Neural cell (in vitro differentiated cells): ENCODE measurements at regions not wholly inside any gene's neighbourhood (a gene's known extent, or its start where the extent isn't known, plus 50 kb on each side); places are given as distances from the start of the nearest gene placed in this dataset.

Experiments
- EP300 ChIP-seq: fragments of 450-650 bp; conservative IDR thresholded peaks from 2 replicates; pipeline ENCODE4 v1.6.1; 2014; ENCODE audit warnings: antibody characterized with exemption, mild to moderate bottlenecking, moderate library complexity; ENCODE audit not compliant: poor library complexity, severe bottlenecking
- EZH2 ChIP-seq: fragments of 200-600, 300-800 bp; shearing (Covaris generic), sonication (generic); IDR thresholded peaks from 2 replicates; pipeline ENCODE4 v1.6.1; 2014; ENCODE audit warnings: antibody characterized with exemption, low read length, borderline replicate concordance, mild to moderate bottlenecking; ENCODE audit not compliant: insufficient read depth, poor library complexity, severe bottlenecking
- POLR2AphosphoS5 ChIP-seq: IDR thresholded peaks from 2 replicates; pipeline ENCODE4 v1.6.1; 2012
- RAD21 ChIP-seq: fragments of 450-650 bp; conservative IDR thresholded peaks from 2 replicates; pipeline ENCODE4 v1.6.1; 2014; ENCODE audit warnings: antibody characterized with exemption, mild to moderate bottlenecking, moderate library complexity
- TAF1 ChIP-seq: IDR thresholded peaks from 2 replicates; pipeline ENCODE4 v1.6.1; 2012; ENCODE audit warnings: low read depth
- TF ChIP-seq, protein P1 (sequence below): IDR thresholded peaks from 2 replicates; pipeline ENCODE4 v1.6.1; 2012; ENCODE audit warnings: borderline replicate concordance
- TF ChIP-seq, protein P2 (sequence below): fragments of 450-650 bp; IDR thresholded peaks from 2 replicates; pipeline ENCODE4 v1.5.1; 2014; ENCODE audit warnings: antibody characterized with exemption, mild to moderate bottlenecking, moderate library complexity; ENCODE audit not compliant: poor library complexity, severe bottlenecking

DNA sequence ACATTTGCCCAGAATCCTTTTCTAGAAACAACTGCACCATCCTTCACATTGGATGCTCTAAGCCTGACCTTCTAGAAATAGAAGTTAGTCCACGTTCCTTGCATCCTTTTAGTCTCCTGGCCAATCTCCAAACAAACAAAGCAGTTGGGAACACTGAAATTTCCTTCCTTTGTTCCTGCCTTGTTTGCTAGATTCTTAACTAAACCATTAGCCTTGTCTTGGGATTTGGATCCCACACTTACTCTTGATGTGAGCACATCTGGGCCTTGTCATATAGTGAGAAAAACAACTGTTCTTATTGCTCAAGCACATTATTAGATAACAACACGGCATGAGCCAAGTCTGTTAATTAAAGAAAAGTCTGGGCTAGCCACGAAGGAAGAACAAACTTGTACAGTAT lies 319.3 kb upstream of the GHITM start:
- TF ChIP-seq, protein P1, sequence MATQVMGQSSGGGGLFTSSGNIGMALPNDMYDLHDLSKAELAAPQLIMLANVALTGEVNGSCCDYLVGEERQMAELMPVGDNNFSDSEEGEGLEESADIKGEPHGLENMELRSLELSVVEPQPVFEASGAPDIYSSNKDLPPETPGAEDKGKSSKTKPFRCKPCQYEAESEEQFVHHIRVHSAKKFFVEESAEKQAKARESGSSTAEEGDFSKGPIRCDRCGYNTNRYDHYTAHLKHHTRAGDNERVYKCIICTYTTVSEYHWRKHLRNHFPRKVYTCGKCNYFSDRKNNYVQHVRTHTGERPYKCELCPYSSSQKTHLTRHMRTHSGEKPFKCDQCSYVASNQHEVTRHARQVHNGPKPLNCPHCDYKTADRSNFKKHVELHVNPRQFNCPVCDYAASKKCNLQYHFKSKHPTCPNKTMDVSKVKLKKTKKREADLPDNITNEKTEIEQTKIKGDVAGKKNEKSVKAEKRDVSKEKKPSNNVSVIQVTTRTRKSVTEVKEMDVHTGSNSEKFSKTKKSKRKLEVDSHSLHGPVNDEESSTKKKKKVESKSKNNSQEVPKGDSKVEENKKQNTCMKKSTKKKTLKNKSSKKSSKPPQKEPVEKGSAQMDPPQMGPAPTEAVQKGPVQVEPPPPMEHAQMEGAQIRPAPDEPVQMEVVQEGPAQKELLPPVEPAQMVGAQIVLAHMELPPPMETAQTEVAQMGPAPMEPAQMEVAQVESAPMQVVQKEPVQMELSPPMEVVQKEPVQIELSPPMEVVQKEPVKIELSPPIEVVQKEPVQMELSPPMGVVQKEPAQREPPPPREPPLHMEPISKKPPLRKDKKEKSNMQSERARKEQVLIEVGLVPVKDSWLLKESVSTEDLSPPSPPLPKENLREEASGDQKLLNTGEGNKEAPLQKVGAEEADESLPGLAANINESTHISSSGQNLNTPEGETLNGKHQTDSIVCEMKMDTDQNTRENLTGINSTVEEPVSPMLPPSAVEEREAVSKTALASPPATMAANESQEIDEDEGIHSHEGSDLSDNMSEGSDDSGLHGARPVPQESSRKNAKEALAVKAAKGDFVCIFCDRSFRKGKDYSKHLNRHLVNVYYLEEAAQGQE: no peak
- TF ChIP-seq, protein P2, sequence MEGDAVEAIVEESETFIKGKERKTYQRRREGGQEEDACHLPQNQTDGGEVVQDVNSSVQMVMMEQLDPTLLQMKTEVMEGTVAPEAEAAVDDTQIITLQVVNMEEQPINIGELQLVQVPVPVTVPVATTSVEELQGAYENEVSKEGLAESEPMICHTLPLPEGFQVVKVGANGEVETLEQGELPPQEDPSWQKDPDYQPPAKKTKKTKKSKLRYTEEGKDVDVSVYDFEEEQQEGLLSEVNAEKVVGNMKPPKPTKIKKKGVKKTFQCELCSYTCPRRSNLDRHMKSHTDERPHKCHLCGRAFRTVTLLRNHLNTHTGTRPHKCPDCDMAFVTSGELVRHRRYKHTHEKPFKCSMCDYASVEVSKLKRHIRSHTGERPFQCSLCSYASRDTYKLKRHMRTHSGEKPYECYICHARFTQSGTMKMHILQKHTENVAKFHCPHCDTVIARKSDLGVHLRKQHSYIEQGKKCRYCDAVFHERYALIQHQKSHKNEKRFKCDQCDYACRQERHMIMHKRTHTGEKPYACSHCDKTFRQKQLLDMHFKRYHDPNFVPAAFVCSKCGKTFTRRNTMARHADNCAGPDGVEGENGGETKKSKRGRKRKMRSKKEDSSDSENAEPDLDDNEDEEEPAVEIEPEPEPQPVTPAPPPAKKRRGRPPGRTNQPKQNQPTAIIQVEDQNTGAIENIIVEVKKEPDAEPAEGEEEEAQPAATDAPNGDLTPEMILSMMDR: no peak
- TF ChIP-seq EP300: no peak
- TF ChIP-seq POLR2AphosphoS5: no peak
- no peak for TF ChIP-seq TAF1
- no peak for TF ChIP-seq EZH2
- no peak for TF ChIP-seq RAD21
